ENCODE measurements at regions not wholly inside any gene's neighbourhood (a gene's known extent, or its start where the extent isn't known, plus 50 kb on each side); places are given as distances from the start of the nearest gene placed in this dataset.
A peak's percentile ranks its signal among the peaks of the same experiment; 100 is the strongest.

GRCh38 chr15:36275656-36276055, 303.8 kb upstream of the CDIN1 start:
- no peak overlapping the region for H3K4me3 ChIP-seq
- H3K27ac ChIP-seq = no peak overlapping the region

GRCh38 chr15:36278219-36278618, 301.2 kb upstream of the CDIN1 start:
- Histone ChIP-seq H3K27ac (no peak overlapping the region), H3K4me3 (no peak overlapping the region)

- H3K27ac ChIP-seq = no peak overlapping the region
- no peak overlapping the region for H3K4me3 ChIP-seq
Observed at GRCh38 chr15:36282821-36283220, 296.6 kb upstream of the CDIN1 start.

- Histone ChIP-seq H3K4me3 (no peak overlapping the region), H3K27ac (no peak overlapping the region)
Observed at GRCh38 chr15:36284911-36285310, 294.5 kb upstream of the CDIN1 start.

- no peak overlapping the region for H3K27ac ChIP-seq
- no peak overlapping the region for H3K4me3 ChIP-seq
Observed at GRCh38 chr15:36291501-36291900, 287.9 kb upstream of the CDIN1 start.

- Histone ChIP-seq H3K4me3 (no peak overlapping the region), H3K27ac (no peak overlapping the region)
Observed at GRCh38 chr15:36294359-36294758, 285.1 kb upstream of the CDIN1 start.

GRCh38 chr15:36301947-36302346, 277.5 kb upstream of the CDIN1 start:
- no peak overlapping the region for H3K27ac ChIP-seq
- no peak overlapping the region for H3K4me3 ChIP-seq

- no peak overlapping the region for H3K4me3 ChIP-seq
- H3K27ac ChIP-seq = no peak overlapping the region
Observed at GRCh38 chr15:36313021-36313420, 266.4 kb upstream of the CDIN1 start.

- H3K4me3 ChIP-seq = no peak overlapping the region
- no peak overlapping the region for H3K27ac ChIP-seq
Observed at GRCh38 chr15:36313736-36314280, 265.6 kb upstream of the CDIN1 start.

- Histone ChIP-seq H3K27ac (no peak overlapping the region), H3K4me3 (no peak overlapping the region)
Observed at GRCh38 chr15:36315649-36316048, 263.8 kb upstream of the CDIN1 start.

GRCh38 chr15:36323615-36324014, 255.8 kb upstream of the CDIN1 start:
- H3K4me3 ChIP-seq = no peak overlapping the region
- no peak overlapping the region for H3K27ac ChIP-seq

GRCh38 chr15:36325206-36325605, 254.2 kb upstream of the CDIN1 start:
- no peak overlapping the region for H3K27ac ChIP-seq
- H3K4me3 ChIP-seq = no peak overlapping the region

GRCh38 chr15:36329592-36329991, 249.8 kb upstream of the CDIN1 start:
- H3K27ac ChIP-seq = no peak overlapping the region
- H3K4me3 ChIP-seq = no peak overlapping the region

- Histone ChIP-seq H3K27ac (no peak overlapping the region), H3K4me3 (no peak overlapping the region)
Observed at GRCh38 chr15:36330598-36330997, 248.8 kb upstream of the CDIN1 start.

GRCh38 chr15:36331531-36332275, 247.7 kb upstream of the CDIN1 start:
- Histone ChIP-seq H3K4me3 (no peak overlapping the region), H3K27ac (peak overlapping the region in 3 of 21 experiments; percentile 21 to 70 (median 66))

GRCh38 chr15:36332301-36332700, 247.1 kb upstream of the CDIN1 start:
- Histone ChIP-seq H3K27ac (no peak overlapping the region), H3K4me3 (no peak overlapping the region)

- no peak overlapping the region for H3K4me3 ChIP-seq
- H3K27ac ChIP-seq = no peak overlapping the region
Observed at GRCh38 chr15:36332896-36333295, 246.5 kb upstream of the CDIN1 start.

- no peak overlapping the region for H3K27ac ChIP-seq
- no peak overlapping the region for H3K4me3 ChIP-seq
Observed at GRCh38 chr15:36334059-36334458, 245.4 kb upstream of the CDIN1 start.

- H3K4me3 ChIP-seq = no peak overlapping the region
- no peak overlapping the region for H3K27ac ChIP-seq
Observed at GRCh38 chr15:36335224-36335623, 244.2 kb upstream of the CDIN1 start.

GRCh38 chr15:36335659-36336058, 243.8 kb upstream of the CDIN1 start:
- Histone ChIP-seq H3K27ac (no peak overlapping the region), H3K4me3 (no peak overlapping the region)

- Histone ChIP-seq H3K4me3 (no peak overlapping the region), H3K27ac (no peak overlapping the region)
Observed at GRCh38 chr15:36344887-36345286, 234.5 kb upstream of the CDIN1 start.
